Lung (tissue), 11 donors: ENCODE measurements at regions not wholly inside any gene's neighbourhood (a gene's known extent, or its start where the extent isn't known, plus 50 kb on each side); places are given as distances from the start of the nearest gene placed in this dataset.

Source experiments
- ATAC-seq: fragments of 200-7000 bp; cut with Tn5 transposase; one replicate; pipeline ENCODE4 v1.9.1; 2020; ENCODE audit warnings: moderate number of reproducible peaks; ENCODE audit not compliant: insufficient read depth, low FRiP score
- DNase-seq, 3 donors: peaks; one replicate each; pipeline ENCODE4 v3.0.0-alpha.2; 2013 to 2017
- H3K27ac ChIP-seq, 2 donors: one replicate each; pipeline ENCODE4 v1.5.1; 2013; ENCODE audit warnings: mild to moderate bottlenecking in 2 of 2, moderate library complexity in 2 of 2, control low read depth in 1 of 2, inconsistent platforms in 1 of 2, low read depth in 1 of 2, low read length in 1 of 2
- H3K27me3 ChIP-seq, 3 donors: one replicate each; pipeline ENCODE4 v1.5.1; 2013; ENCODE audit warnings: low read length in 2 of 3; ENCODE audit not compliant: control insufficient read depth in 3 of 3, insufficient read depth in 3 of 3
- H3K36me3 ChIP-seq, 4 donors: one replicate each; pipeline ENCODE4 v1.5.1; 2013; ENCODE audit warnings: low read length in 4 of 4, mild to moderate bottlenecking in 1 of 4, moderate library complexity in 1 of 4; ENCODE audit not compliant: control insufficient read depth in 4 of 4, insufficient read depth in 4 of 4
- H3K4me1 ChIP-seq, 5 donors: one replicate each; pipeline ENCODE4 v1.5.1; 2013; ENCODE audit warnings: low read length in 5 of 5, mild to moderate bottlenecking in 2 of 5, moderate library complexity in 1 of 5; ENCODE audit not compliant: control insufficient read depth in 5 of 5, insufficient read depth in 5 of 5
- H3K4me3 ChIP-seq: one replicate; pipeline ENCODE4 v1.5.1; 2013; ENCODE audit warnings: mild to moderate bottlenecking, control low read depth, moderate library complexity
- H3K9ac ChIP-seq, 2 donors: one replicate each; pipeline ENCODE4 v1.5.1; 2013; ENCODE audit warnings: low read length in 2 of 2, control low read depth in 1 of 2; ENCODE audit not compliant: insufficient read depth in 1 of 2
- H3K9me3 ChIP-seq, 4 donors: one replicate each; pipeline ENCODE4 v1.5.1; 2013; ENCODE audit warnings: low read length in 3 of 4, mild to moderate bottlenecking in 1 of 4, moderate library complexity in 1 of 4; ENCODE audit not compliant: control insufficient read depth in 4 of 4, insufficient read depth in 3 of 4
- CTCF ChIP-seq: IDR thresholded peaks from 2 replicates; pipeline ENCODE4 v1.5.1; 2012; ENCODE audit warnings: mild to moderate bottlenecking; ENCODE audit errors: control extremely low read depth, extremely low read depth
- WGBS, 2 donors: extraction: QIAGEN DNeasy Blood & Tissue Kit; methylation state at CpG; one replicate each; pipeline ENCODE4 v1.1.7; 2013; 5-methylcytosine and 5-hydroxymethylcytosine counted together
- donor health status: control.
- donor health status: control.
- donor health status: Bipolar disorder and iron deficiency.
- donor health status: healthy.
- donor health status: DM: yes; HTN: yes; CAD: no.

GRCh38 chr10:108848046-108848445 lies 1075.3 kb downstream of the XPNPEP1 start:
- no peak overlapping the region for H3K27ac ChIP-seq
- no peaks in the 10 kb centered on the region for H3K9me3 ChIP-seq
- 69 to 87% methylated on average over 1 of the region's 1 CpG for WGBS, 2 donors
- ATAC-seq = no peak
- H3K4me1 ChIP-seq = no peaks in the 10 kb centered on the region
- no peak overlapping the region for H3K4me3 ChIP-seq
- DNase-seq = no peak
- H3K36me3 ChIP-seq = no peaks in the 10 kb centered on the region
- TF ChIP-seq CTCF = no peak
- H3K9ac ChIP-seq = no peak overlapping the region
- H3K27me3 ChIP-seq = no peaks in the 10 kb centered on the region

- H3K9me3 ChIP-seq = no peaks in the 10 kb centered on the region
- ATAC-seq (no peak), DNase-seq (no peak)
- no peaks in the 10 kb centered on the region for H3K4me1 ChIP-seq
- no peak overlapping the region for H3K27ac ChIP-seq
- 69 to 77% methylated on average over 3 of the region's 3 CpGs for WGBS, 2 donors
- no peak for TF ChIP-seq CTCF
- no peaks in the 10 kb centered on the region for H3K36me3 ChIP-seq
- H3K9ac ChIP-seq = no peak overlapping the region
- H3K27me3 ChIP-seq = no peaks in the 10 kb centered on the region
- H3K4me3 ChIP-seq = no peak overlapping the region
Observed at GRCh38 chr10:108840944-108841343, 1082.4 kb downstream of the XPNPEP1 start.

GRCh38 chr10:108836362-108836761 lies 1086.9 kb downstream of the XPNPEP1 start:
- Histone ChIP-seq H3K4me1 (no peaks in the 10 kb centered on the region), H3K27ac (no peak overlapping the region), H3K27me3 (no peaks in the 10 kb centered on the region), H3K36me3 (no peaks in the 10 kb centered on the region), H3K9ac (no peak overlapping the region), H3K4me3 (no peak overlapping the region), H3K9me3 (no peaks in the 10 kb centered on the region)
- ATAC-seq (no peak), DNase-seq (no peak)
- TF ChIP-seq CTCF = no peak
- 80 to 87% methylated on average over 5 of the region's 5 CpGs for WGBS, 2 donors

GRCh38 chr10:108822026-108822425 lies 1101.3 kb downstream of the XPNPEP1 start:
- TF ChIP-seq CTCF = no peak

More at GRCh38 chr10:108822026-108822425, 1101.3 kb downstream of the XPNPEP1 start:
- H3K4me1 ChIP-seq = no peaks in the 10 kb centered on the region
- DNase-seq = no peak
- H3K27me3 ChIP-seq = no peaks in the 10 kb centered on the region
- H3K9ac ChIP-seq = no peak overlapping the region
- no peak overlapping the region for H3K27ac ChIP-seq
- H3K4me3 ChIP-seq = no peak overlapping the region
- ATAC-seq = no peak
- H3K9me3 ChIP-seq = no peaks in the 10 kb centered on the region
- no peaks in the 10 kb centered on the region for H3K36me3 ChIP-seq
